ENCODE measurements at regions not wholly inside any gene's neighbourhood (a gene's known extent, or its start where the extent isn't known, plus 50 kb on each side); places are given as distances from the start of the nearest gene placed in this dataset.

DNA sequence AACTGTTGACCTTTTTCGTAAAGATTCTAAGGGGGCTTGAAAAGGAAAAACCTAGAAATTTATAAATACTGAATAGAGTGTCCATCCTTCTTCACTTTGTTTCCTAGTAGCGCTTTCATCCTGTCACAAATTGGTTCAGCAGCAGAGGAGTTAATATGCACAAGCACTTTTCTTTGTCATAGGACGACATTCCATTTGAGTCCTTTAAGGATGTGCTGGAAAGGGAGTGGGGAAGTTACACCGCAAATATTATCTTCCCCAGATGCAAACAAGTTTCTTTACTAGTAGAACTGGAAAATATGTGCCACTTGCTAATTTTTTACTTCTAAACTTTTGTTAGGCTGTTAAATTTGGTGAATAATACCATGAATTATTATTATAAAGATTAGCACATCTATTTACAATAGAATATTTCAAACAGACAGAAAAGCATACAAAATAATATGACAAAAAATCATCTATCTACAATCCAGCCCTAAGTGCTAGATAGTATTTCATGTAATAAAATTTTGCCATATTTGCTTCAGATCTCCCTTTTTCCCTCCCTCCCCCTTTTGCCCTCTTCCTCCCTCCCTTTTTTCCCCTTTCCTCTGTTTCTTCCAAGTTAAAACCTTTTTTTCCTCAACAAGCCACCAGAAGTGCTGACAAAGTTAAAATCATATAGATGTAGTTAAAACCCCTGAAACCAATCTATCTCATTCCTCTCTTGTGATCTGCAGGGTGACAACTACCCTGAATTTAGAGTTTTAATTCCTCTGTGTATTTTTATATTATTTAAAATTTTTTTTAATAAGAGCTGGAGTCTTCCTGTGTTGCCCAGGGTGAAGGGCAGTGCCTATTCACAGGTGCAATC is 50.5 kb upstream of the MAP4K3 start:
- H3K36me3 ChIP-seq (ENCODE audit: control insufficient read depth in 3 of 3, insufficient read depth in 2 of 3, low read depth in 1 of 3, low read length in 3 of 3), result no peaks in the 10 kb centered on the region
- DNase-seq, result no peak
- no peak overlapping the region for H3K4me3 ChIP-seq (ENCODE audit: low read depth in 1 of 3, low read length in 3 of 3)
- H3K27ac ChIP-seq (ENCODE audit: low read depth in 1 of 3, low read length in 2 of 3), result no peak overlapping the region
- no peaks in the 10 kb centered on the region for H3K9me3 ChIP-seq (ENCODE audit: control insufficient read depth in 2 of 2, insufficient read depth in 1 of 2, low read depth in 1 of 2, low read length in 1 of 2)
- 42 to 52% (median 51%) methylated on average over 4 of the region's 4 CpGs for WGBS, 3 donors
- H3K4me1 ChIP-seq (ENCODE audit: control insufficient read depth in 3 of 3, insufficient read depth in 2 of 3, low read depth in 1 of 3, low read length in 2 of 3), result no peaks in the 10 kb centered on the region
- H3K27me3 ChIP-seq (ENCODE audit: control insufficient read depth in 3 of 3, insufficient read depth in 3 of 3, low read length in 3 of 3), result no peaks in the 10 kb centered on the region
- FAIRE-seq, result no peak

DNA sequence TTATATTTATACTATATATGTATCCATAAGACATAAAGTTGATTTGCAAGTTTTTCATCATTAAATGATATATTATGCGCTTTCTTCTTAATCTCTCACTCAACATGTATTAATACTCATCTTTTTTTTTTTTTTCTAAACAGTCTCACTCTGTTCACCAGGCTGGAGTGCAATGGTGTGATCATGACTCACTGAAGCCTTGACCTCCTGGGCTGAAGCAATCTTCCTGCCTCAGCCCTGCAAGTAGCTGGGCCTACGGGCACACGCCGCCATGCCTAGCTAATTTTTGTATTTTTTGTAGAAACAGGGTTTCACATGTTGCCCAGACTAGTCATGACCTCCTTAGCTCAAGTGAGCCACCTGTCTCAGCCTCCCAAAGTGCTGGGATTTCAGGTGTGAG is 51.4 kb upstream of the MAP4K3 start:
- FAIRE-seq, result no peak
- H3K4me1 ChIP-seq (ENCODE audit: control insufficient read depth in 3 of 3, insufficient read depth in 2 of 3, low read depth in 1 of 3, low read length in 2 of 3), result no peaks in the 10 kb centered on the region
- no peak overlapping the region for H3K27ac ChIP-seq (ENCODE audit: low read depth in 1 of 3, low read length in 2 of 3)
- 86 to 90% (median 87%) methylated on average over 4 of the region's 4 CpGs for WGBS, 3 donors
- no peaks in the 10 kb centered on the region for H3K9me3 ChIP-seq (ENCODE audit: control insufficient read depth in 2 of 2, insufficient read depth in 1 of 2, low read depth in 1 of 2, low read length in 1 of 2)
- DNase-seq, result no peak
- H3K36me3 ChIP-seq (ENCODE audit: control insufficient read depth in 3 of 3, insufficient read depth in 2 of 3, low read depth in 1 of 3, low read length in 3 of 3), result no peaks in the 10 kb centered on the region
- H3K4me3 ChIP-seq (ENCODE audit: low read depth in 1 of 3, low read length in 3 of 3), result no peak overlapping the region
- no peaks in the 10 kb centered on the region for H3K27me3 ChIP-seq (ENCODE audit: control insufficient read depth in 3 of 3, insufficient read depth in 3 of 3, low read length in 3 of 3)

DNA sequence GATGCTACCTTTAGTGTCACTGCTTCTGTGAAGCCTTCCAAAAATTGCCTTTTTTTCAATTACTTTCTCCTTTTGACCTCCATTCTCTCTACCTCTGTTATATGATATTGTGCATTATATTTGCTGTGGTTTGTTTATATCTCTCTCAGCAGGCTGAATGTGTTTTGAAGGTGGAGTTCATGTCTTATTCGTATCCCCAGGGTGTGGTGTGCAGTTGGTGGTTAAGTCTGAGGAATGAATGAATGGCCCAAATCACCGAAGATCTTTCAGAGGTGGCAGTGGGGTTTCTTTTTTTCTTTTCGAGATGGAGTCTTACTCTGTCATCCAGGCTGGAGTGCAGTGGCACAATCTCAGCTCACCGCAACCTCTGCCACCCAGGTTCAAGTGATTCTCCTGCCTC is 53.5 kb upstream of the MAP4K3 start:
- no peak for FAIRE-seq
- Histone ChIP-seq H3K36me3 (ENCODE audit: control insufficient read depth in 3 of 3, insufficient read depth in 2 of 3, low read depth in 1 of 3, low read length in 3 of 3) (peaks cover 0 to 3% (median 0%) of the 10 kb centered on the region in 3 donors), H3K9me3 (ENCODE audit: control insufficient read depth in 2 of 2, insufficient read depth in 1 of 2, low read depth in 1 of 2, low read length in 1 of 2) (no peaks in the 10 kb centered on the region), H3K4me3 (ENCODE audit: low read depth in 1 of 3, low read length in 3 of 3) (no peak overlapping the region), H3K27me3 (ENCODE audit: control insufficient read depth in 3 of 3, insufficient read depth in 3 of 3, low read length in 3 of 3) (no peaks in the 10 kb centered on the region), H3K4me1 (ENCODE audit: control insufficient read depth in 3 of 3, insufficient read depth in 2 of 3, low read depth in 1 of 3, low read length in 2 of 3) (no peaks in the 10 kb centered on the region), H3K27ac (ENCODE audit: low read depth in 1 of 3, low read length in 2 of 3) (no peak overlapping the region)
- no peak for DNase-seq
- 86 to 94% (median 90%) methylated on average over 4 of the region's 4 CpGs for WGBS, 3 donors

DNA sequence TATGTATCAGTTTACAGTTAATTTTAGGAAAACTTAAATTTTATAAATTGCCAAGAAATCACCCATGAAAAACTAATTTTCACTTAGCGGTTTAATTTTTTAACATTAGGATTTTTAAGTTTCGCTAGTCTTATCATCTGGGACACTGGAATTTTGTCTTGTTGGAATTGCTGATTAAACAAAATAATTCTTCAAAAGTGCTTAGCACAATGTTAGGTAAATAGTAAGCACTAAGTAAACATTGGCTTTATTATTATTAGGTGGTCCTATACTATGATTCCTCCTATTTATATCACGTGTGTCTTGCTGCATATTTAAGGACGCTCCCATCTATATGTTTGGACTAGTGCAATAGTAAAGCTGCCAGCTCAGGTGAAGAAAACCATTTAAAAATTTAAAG is 54.6 kb upstream of the MAP4K3 start:
- Histone ChIP-seq H3K36me3 (ENCODE audit: control insufficient read depth in 3 of 3, insufficient read depth in 2 of 3, low read depth in 1 of 3, low read length in 3 of 3) (peaks cover 0 to 3% (median 0%) of the 10 kb centered on the region in 3 donors), H3K27ac (ENCODE audit: low read depth in 1 of 3, low read length in 2 of 3) (no peak overlapping the region), H3K4me3 (ENCODE audit: low read depth in 1 of 3, low read length in 3 of 3) (no peak overlapping the region), H3K9me3 (ENCODE audit: control insufficient read depth in 2 of 2, insufficient read depth in 1 of 2, low read depth in 1 of 2, low read length in 1 of 2) (no peaks in the 10 kb centered on the region), H3K27me3 (ENCODE audit: control insufficient read depth in 3 of 3, insufficient read depth in 3 of 3, low read length in 3 of 3) (no peaks in the 10 kb centered on the region), H3K4me1 (ENCODE audit: control insufficient read depth in 3 of 3, insufficient read depth in 2 of 3, low read depth in 1 of 3, low read length in 2 of 3) (no peaks in the 10 kb centered on the region)
- WGBS, 3 donors, result 88 to 90% (median 90%) methylated on average over 4 of the region's 4 CpGs
- no peak for FAIRE-seq
- DNase-seq, result no peak

DNA sequence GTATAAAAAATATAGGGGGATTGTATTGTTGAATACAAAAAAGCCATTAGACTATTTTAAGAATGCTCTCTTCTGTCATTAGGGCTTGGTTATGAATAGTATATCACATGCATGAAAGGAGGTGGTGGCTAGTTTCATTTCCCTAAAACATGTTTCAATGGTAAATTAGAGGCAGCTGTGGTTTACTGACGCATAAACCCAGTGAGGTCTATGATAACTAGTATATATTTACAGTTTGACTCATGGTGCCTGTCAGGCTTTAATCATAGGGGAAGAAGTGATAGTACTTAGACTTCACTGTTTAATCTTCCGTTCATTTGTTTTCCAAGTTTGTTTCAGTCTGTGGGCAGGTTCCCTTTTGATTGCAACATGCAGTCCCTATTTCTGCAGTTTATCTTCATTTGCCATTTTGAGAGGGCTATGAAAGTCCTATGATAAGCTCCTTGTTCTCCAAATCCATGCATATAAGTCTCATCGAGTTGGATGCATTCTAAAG is 55.1 kb upstream of the MAP4K3 start:
- H3K27ac ChIP-seq (ENCODE audit: low read depth in 1 of 3, low read length in 2 of 3), result peak overlapping the region; percentile 9 to 70 (median 41)
- DNase-seq, result peak in 1 of 2 donors; percentile 53
- peaks cover 0 to 3% (median 0%) of the 10 kb centered on the region in 3 donors for H3K36me3 ChIP-seq (ENCODE audit: control insufficient read depth in 3 of 3, insufficient read depth in 2 of 3, low read depth in 1 of 3, low read length in 3 of 3)
- FAIRE-seq, result no peak
- no peaks in the 10 kb centered on the region for H3K9me3 ChIP-seq (ENCODE audit: control insufficient read depth in 2 of 2, insufficient read depth in 1 of 2, low read depth in 1 of 2, low read length in 1 of 2)
- WGBS, 3 donors, result 16 to 27% (median 20%) methylated on average over 3 of the region's 3 CpGs
- H3K4me3 ChIP-seq (ENCODE audit: low read depth in 1 of 3, low read length in 3 of 3), result no peak overlapping the region
- H3K4me1 ChIP-seq (ENCODE audit: control insufficient read depth in 3 of 3, insufficient read depth in 2 of 3, low read depth in 1 of 3, low read length in 2 of 3), result no peaks in the 10 kb centered on the region
- H3K27me3 ChIP-seq (ENCODE audit: control insufficient read depth in 3 of 3, insufficient read depth in 3 of 3, low read length in 3 of 3), result no peaks in the 10 kb centered on the region

DNA sequence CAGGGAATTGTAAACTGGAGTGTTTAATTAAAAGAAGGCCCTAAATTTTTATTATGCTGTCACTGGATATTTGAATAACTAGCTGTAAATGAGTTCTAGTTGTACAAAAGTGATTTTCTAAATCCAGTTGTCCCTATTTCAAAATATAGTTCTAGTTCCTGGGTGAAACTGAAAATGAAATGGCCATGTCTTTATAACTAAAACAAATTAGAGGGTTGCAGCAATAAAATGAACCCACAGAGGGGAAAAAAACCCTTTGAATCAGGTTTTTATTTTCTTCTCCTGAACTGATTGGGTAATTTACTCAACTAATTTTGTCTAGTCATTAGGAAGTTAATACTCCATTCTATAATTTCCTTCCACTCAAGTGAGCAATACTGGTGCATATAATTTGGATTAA is 55.6 kb upstream of the MAP4K3 start:
- FAIRE-seq (no peak), DNase-seq (no peak)
- Histone ChIP-seq H3K4me3 (ENCODE audit: low read depth in 1 of 3, low read length in 3 of 3) (no peak overlapping the region), H3K27ac (ENCODE audit: low read depth in 1 of 3, low read length in 2 of 3) (peak overlapping the region in 1 of 3 donors; percentile 9), H3K9me3 (ENCODE audit: control insufficient read depth in 2 of 2, insufficient read depth in 1 of 2, low read depth in 1 of 2, low read length in 1 of 2) (no peaks in the 10 kb centered on the region), H3K36me3 (ENCODE audit: control insufficient read depth in 3 of 3, insufficient read depth in 2 of 3, low read depth in 1 of 3, low read length in 3 of 3) (peaks cover 0 to 3% (median 0%) of the 10 kb centered on the region in 3 donors), H3K27me3 (ENCODE audit: control insufficient read depth in 3 of 3, insufficient read depth in 3 of 3, low read length in 3 of 3) (no peaks in the 10 kb centered on the region), H3K4me1 (ENCODE audit: control insufficient read depth in 3 of 3, insufficient read depth in 2 of 3, low read depth in 1 of 3, low read length in 2 of 3) (no peaks in the 10 kb centered on the region)

DNA sequence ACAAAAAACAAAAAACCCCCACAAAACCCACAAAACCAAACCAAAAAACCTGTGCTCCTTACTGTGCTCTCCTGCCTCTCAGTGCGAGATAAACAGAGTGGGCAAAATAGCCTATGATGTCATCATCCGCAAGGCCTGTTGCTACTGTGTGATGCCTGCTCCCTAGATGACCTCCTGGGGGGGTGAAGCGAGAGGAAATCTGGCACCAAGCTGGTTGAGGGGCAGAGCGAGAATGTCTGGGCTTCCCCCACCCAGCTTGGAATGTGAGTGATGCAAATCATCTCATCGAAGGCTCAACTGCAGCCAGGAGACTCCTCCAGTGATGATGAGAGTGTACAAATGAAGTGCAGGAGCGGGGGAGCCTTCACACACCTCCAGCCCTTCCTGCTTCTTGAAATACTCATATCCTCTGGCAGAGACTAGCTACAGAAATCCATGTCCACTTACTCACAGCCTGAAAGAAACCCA is 57.7 kb upstream of the MAP4K3 start:
- FAIRE-seq (no peak), DNase-seq (no peak)
- peaks cover 0 to 3% (median 0%) of the 10 kb centered on the region in 3 donors for H3K36me3 ChIP-seq (ENCODE audit: control insufficient read depth in 3 of 3, insufficient read depth in 2 of 3, low read depth in 1 of 3, low read length in 3 of 3)
- H3K27ac ChIP-seq (ENCODE audit: low read depth in 1 of 3, low read length in 2 of 3), result peak overlapping the region in 1 of 3 donors; percentile 48
- no peak overlapping the region for H3K4me3 ChIP-seq (ENCODE audit: low read depth in 1 of 3, low read length in 3 of 3)
- H3K27me3 ChIP-seq (ENCODE audit: control insufficient read depth in 3 of 3, insufficient read depth in 3 of 3, low read length in 3 of 3), result no peaks in the 10 kb centered on the region
- peaks cover 0 to 2% (median 0%) of the 10 kb centered on the region in 3 donors for H3K4me1 ChIP-seq (ENCODE audit: control insufficient read depth in 3 of 3, insufficient read depth in 2 of 3, low read depth in 1 of 3, low read length in 2 of 3)
- peaks cover 0 to 12% of the 10 kb centered on the region in 2 donors for H3K9me3 ChIP-seq (ENCODE audit: control insufficient read depth in 2 of 2, insufficient read depth in 1 of 2, low read depth in 1 of 2, low read length in 1 of 2)
- 61 to 96% (median 75%) methylated on average over 6 of the region's 6 CpGs for WGBS, 3 donors

DNA sequence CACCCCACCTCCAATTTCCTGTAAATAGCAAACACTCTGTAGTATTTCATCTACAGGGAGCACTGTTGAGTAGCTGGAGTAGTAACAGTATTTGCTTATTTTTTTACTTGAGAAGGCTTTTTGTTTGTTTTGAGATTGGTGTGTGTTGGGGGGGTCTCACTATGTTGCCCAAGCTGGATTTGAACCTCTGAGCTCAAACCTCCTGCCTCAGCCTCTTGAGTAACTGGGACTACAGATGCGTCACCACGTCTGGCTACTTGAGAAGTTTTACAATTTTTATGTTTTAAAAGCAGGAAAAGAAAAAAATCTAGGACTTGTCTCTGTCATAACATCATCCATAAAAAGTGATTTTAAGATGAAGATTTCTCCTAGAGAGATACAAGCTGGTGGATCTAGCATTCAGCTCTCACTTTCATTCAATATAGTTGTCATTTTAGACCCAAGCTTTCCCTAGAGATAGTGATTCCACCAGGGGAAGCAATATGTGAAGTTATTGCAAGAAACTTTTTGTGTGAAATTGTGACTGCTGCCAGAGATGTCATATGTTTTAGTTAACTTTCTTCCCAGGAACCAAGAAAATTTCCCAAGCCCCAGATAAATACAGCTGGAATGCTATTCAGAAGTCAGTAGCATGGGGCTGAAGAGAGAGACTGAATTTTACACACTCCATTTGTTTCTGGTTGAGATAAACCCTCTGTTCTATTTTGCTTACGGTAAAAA is 60.2 kb upstream of the MAP4K3 start:
- 65 to 94% (median 86%) methylated on average over 3 of the region's 3 CpGs for WGBS, 3 donors
- H3K4me1 ChIP-seq (ENCODE audit: control insufficient read depth in 3 of 3, insufficient read depth in 2 of 3, low read depth in 1 of 3, low read length in 2 of 3), result peaks cover 0 to 8% (median 2%) of the 10 kb centered on the region in 3 donors
- H3K27ac ChIP-seq (ENCODE audit: low read depth in 1 of 3, low read length in 2 of 3), result no peak overlapping the region
- DNase-seq (no peak), FAIRE-seq (no peak)
- no peaks in the 10 kb centered on the region for H3K27me3 ChIP-seq (ENCODE audit: control insufficient read depth in 3 of 3, insufficient read depth in 3 of 3, low read length in 3 of 3)
- peaks cover 0 to 3% (median 0%) of the 10 kb centered on the region in 3 donors for H3K36me3 ChIP-seq (ENCODE audit: control insufficient read depth in 3 of 3, insufficient read depth in 2 of 3, low read depth in 1 of 3, low read length in 3 of 3)
- no peak overlapping the region for H3K4me3 ChIP-seq (ENCODE audit: low read depth in 1 of 3, low read length in 3 of 3)
- H3K9me3 ChIP-seq (ENCODE audit: control insufficient read depth in 2 of 2, insufficient read depth in 1 of 2, low read depth in 1 of 2, low read length in 1 of 2), result peaks cover 0 to 19% of the 10 kb centered on the region in 2 donors

Data from small intestine (tissue), 7 donors.